ENCODE measurements at regions not wholly inside any gene's neighbourhood (a gene's known extent, or its start where the extent isn't known, plus 50 kb on each side); places are given as distances from the start of the nearest gene placed in this dataset.
A peak's percentile ranks its signal among the peaks of the same experiment; 100 is the strongest.

- DNase-seq = no peak
Observed at GRCh38 chr11:27213232-27213660, 149.8 kb downstream of the CCDC34 start.

DNA sequence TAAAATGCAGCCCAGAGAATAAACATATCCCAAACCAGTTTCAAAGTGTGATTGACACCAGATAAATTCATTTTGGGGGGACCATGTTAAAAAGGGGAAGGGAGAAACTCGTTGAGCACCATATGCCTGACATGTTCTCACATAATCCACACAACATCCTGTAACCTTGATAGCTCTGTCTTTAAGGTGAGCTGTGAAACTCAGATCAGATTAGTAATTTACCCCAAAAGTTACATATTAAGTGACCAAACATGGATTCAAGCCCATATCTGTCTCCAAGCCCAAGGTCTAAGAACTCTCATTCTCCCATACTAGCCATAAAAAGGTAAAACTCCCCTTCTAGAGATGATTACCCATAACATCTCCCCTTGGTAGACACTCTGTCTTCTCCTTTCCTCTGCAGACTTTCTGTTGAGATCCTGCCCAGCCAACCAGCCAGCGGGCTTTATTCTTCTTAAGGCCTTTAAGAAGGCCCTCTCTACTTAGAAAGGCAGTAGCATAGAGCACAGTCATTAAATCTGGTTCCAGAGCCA is 150.7 kb downstream of the CCDC34 start:
- no peak for DNase-seq

DNA sequence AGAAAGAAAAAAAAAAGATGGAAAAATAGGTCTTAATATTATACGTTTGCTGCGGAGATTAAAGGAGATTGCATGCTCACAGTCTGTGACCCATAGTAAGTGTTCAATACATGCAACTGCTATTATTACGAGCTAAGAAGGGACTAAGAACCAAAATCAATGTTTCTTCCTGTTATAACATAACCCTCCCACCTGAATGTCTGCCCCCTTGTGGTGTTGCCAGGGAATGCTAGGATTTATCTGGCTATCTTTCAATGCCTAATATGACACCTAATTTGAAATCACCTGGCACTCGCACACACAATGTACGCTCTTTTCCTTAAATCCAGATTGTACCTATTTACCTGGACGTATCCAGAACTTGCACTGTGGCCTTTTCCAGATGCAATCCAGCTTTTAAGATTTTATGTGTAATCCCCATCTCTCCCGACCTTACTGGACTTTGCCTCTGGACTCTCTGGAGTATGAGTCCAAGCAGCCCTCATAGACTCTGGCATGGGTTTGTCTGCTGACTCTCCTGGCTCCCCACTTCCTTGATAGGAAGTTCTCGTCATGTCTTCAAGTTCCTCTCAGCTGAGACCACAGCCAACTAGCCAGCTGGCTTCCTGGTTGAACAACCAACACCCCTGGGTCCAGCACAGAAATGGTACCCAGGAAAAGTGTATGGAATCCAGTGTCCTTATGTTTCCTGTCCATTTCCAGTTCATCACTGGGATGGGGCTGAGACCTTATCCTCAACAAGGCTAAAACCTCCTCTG is 151.5 kb downstream of the CCDC34 start:
- DNase-seq = no peak

DNA sequence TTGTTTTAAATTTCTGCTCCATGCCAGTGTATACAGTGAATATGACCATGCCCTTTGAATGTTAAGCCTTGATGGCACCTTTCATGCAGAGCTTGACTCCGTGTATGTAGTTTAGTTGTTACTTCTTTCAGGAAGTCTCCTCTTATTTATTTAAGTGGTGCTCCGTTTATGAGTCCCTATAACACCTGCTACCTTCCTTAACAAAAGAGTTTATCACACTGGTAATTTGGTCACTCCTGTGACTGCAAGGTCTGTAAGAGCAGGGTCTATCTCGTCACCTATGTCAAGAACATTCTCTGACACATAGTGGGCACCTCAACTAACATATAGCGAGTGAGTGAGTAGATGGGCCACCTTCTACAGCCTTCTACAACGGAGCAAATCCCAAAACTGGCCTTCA is 152.5 kb downstream of the CCDC34 start:
- DNase-seq = no peak

DNA sequence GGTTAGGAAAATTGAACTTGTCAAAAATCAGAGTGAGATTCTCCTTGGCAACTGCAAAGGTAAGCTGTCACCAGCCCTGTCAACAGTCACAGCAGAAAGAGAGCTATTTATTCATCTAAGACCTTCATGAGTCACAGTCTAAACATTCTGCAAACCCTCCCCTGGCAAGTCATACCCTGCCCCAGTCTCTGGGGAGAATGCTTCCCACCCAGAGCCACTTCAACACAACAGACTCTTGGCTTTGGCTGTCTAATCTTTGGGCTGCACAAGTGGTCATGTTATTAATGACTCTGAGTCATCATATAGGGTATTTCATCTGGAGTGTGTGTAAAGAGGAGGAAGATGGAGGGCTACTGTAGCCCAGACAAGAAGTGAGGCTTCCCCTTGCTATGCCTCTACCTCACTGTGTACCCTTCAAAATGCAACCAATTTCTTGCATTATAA is 153.4 kb downstream of the CCDC34 start:
- no peak for DNase-seq

- DNase-seq = no peak
Observed at GRCh38 chr11:27208846-27209245, 154.2 kb downstream of the CCDC34 start.

DNA sequence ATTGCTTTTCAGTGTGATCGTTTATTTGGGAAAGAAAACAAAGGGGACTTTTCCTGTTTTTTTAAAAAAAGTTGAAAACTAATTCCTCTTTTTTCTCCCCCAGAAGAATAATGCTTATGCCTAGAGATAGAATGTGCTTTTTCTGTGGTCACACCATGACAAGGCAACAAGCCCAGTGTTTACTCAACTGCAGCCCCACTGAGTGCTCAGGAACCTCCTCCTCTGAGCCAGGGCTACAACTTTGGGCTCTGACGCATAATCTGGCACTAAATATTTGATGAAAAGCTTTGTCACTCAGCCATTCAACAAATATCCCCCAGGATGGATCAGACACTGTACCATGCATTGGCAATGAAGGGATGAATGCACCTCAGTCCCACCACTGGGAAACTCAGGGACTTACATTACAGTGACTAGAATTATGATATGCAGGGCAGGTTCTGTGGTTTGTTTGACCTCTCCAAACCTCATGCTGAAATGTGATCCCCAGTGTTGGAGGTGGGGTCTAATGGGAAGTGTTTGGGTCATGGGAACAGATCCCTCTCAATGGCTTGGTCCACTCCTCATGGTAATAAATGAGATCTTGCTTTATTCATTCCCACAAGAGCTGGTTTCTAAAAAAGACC is 155.9 kb downstream of the CCDC34 start:
- DNase-seq = no peak

DNA sequence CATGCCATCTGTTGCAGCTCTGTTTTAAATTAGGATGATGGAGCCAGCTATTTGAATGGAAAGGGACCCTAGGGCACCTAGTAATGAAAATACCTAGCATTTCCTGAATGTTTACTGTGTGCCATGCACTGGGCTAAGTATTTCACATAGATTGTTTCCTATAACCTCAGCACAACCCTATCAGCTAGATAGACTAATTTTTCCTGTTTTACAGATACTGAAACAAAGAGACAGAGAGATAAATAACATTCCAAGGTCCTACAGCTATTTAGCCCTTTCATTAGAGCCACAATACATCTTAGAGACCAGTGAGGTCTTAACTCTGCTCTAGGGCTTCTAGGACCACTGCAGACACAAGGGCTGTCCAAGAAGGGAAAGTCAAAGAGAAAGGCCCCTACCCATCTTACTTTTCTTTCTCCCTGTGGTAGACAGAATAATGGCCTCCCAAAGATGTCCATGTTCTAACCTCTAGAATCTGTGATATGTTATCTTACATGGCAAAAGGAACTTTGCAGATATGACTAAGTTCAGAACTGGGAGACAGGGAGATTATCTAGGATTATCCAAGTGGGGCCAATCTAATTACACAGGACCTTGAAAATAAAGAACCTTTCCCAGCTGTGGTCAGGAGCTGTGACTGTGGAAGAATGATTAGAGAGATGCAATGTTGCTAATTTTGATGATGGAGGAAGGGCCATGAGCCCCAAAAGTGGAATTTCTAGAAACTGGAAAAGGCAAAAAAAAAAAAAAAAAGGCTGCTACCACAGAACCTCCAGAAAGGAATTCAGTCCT is 157.0 kb downstream of the CCDC34 start:
- DNase-seq = no peak

DNA sequence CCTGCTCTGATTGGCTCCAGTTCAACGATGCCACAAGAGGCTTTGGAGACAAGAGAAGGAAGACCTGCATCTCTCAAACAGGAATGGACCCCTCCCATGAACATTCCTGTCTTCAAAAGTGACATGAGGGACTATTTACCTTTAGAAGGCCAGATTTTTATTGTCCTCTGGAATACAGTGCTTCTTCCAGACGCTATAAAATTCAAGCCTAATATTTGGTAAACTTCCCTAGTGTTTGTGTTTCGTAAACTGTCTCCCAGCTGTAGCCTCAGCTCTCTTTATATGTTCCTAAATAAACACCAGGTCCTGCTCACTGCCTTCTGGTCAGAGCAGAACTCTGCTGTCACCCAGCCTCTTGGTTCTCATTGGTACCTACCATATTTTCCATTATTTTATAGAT is 157.8 kb downstream of the CCDC34 start:
- no peak for DNase-seq

- DNase-seq = no peak
Observed at GRCh38 chr11:27204529-27204928, 158.5 kb downstream of the CCDC34 start.

DNA sequence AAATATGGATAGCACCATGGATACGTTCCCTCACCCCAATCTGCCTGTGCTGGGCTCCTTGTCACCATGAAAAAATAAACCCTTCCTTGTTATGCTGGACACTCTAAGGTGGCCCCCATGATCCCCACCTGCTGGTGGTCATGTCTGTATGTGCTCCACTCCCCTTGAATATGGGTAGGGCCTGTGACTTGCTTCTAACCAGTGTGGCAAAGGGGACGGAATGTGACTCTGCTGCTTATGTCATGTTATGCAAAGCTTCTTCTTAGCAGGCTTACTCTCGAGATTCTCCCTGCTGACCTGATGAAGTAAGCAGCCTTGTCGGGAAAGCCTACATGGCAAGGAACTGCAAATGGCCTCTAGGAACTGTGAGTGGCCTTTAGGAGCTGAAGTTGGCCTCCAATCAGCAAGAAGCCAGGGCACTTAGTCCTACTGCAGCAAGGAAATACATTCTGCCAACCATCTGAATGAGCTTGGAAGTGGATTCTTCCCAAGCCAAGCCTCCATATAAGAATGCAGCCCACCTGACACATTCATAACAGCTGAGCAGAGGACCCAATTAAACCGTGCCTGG is 159.9 kb downstream of the CCDC34 start:
- DNase-seq = no peak

GRCh38 chr11:27201454-27202302 is 161.1 kb downstream of the BBOX1 start:
- peak; percentile 73 for DNase-seq

DNA sequence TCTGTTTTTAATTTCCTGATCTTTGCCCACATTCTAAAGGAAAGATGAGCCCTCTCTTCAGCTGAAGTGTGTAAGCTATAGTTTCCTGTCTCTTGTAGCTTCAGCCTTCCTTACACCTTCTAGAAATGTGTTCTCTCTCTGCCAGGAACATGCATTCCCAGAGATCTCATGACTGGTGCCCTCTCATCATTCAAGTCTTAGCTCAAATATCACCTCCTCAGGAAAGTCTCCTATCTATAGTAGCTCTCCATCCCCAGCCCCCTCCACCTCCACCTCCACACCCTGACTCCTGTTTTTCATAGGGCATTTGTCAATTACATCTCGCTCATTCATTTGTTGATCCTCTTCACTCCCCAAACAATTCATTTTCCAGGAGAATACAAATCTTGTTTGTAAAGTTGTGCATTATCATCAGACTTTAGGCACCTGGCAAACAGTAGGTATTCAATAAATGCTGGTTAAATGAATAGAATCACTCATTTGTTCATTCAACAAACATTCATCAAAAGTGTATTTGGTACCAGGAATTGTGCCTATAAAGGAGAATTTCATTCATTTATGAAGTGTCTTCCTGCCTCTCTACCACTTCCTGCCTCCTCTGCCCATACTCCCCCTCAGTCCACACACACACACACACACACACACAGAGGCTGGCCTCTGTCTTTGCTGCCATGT is 160.3 kb downstream of the BBOX1 start:
- DNase-seq = no peak

- DNase-seq = no peak
Observed at GRCh38 chr11:27196203-27196897, 155.7 kb downstream of the BBOX1 start.

GRCh38 chr11:27195837-27196202 is 155.2 kb downstream of the BBOX1 start:
- no peak for DNase-seq

DNA sequence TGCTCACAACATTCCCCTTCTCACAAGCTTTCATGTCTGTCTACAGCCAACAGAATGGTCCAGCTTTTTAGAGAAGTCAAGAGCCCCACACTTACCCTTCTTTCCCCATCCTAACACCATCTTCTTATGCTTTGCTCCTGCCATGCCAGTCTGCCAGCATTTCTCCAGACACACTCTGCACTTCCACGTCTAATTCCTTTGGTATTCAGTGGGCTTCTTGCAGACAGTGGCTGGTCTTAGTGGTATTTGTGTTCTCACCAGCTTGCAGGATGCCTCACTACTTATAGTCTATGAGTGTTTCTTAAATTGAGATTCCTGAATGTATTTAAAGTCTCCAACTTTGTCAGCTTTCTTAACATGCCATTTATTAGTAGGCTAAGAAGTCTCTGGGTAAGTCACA is 154.4 kb downstream of the BBOX1 start:
- DNase-seq = no peak

DNA sequence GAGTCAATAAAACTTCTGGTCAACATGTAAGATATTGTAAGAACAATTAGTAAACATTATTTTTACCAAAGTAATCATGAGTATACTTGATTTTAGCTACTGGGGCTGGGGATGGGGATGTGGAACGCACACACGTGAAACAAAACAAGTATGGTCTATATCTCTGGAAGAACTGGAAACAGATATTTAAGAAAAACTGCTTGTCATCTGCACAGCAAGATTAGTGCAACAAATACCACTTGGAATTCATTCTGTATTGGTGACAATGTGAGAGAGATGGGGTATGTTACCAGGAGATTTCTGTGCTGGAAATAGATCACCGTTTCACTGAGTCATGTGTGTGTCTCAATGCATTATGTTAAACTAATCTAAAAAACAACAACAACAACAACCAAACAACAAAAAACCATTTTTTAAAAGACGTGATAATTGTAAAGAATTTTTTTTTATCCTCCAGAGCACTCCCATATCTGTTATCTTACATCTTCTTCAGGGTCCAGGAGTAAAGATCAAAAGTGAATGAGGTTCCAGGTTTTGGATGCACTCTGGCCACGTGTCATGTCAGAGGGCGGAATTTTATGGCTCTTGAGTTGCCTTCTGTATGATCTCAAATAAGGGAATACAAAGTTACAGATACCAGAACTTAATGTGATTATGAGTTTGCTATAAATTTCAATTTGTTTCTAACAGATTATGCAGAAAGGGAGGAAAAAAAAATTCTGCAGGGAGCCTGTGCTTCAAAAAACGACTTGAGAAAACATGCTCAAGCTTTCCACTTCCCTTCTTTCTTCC is 153.0 kb downstream of the BBOX1 start:
- DNase-seq = no peak

- no peak for DNase-seq
Observed at GRCh38 chr11:27192184-27192583, 151.6 kb downstream of the BBOX1 start.

- no peak for DNase-seq
Observed at GRCh38 chr11:27191639-27192038, 151.0 kb downstream of the BBOX1 start.

DNA sequence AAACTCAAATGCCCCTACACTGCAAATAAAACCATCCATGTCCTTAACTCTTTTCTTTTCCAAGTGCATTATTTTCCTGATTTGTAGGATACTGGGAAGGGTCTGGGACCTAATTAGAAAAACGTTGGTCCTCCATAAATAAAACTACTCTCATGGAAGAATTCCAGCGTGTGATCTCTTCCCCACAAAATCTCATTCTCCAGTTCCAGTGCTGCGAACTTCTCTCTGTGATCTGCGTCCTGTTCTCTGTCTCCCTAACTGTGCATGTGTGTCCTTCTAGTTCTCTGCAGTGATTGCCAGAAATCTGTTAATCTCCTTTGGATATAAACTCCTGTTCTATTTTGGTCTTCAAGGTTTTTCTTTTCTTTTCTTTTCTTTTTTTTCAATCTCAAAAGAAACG is 148.1 kb downstream of the BBOX1 start:
- no peak for DNase-seq
